ENCODE measurements at regions not wholly inside any gene's neighbourhood (a gene's known extent, or its start where the extent isn't known, plus 50 kb on each side); places are given as distances from the start of the nearest gene placed in this dataset.
A peak's percentile ranks its signal among the peaks of the same experiment; 100 is the strongest.

- no peak overlapping the region for H2BK120ac ChIP-seq (ENCODE audit: low read depth, low read length)
- no peak overlapping the region for H2AK5ac ChIP-seq (ENCODE audit: low read depth, low read length)
- no peak overlapping the region for H2BK15ac ChIP-seq (ENCODE audit: low read length)
- H3K4me3 ChIP-seq (ENCODE audit: low read length in 2 of 2), result no peak overlapping the region
- no peaks in the 10 kb centered on the region for H3K79me1 ChIP-seq (ENCODE audit: low read depth, low read length)
- no peak overlapping the region for H2BK12ac ChIP-seq (ENCODE audit: low read length)
- H3K36me3 ChIP-seq (replicated peaks in 1 of 2; ENCODE audit: control insufficient read depth in 2 of 2, insufficient read depth in 2 of 2, low read length in 2 of 2), result no peaks in the 10 kb centered on the region
- no peak for DNase-seq (ENCODE audit: low spot score)
- no peak overlapping the region for H3K4ac ChIP-seq (ENCODE audit: low read length)
- H3K27ac ChIP-seq (replicated peaks; ENCODE audit: low read length), result no peak overlapping the region
- H3K9ac ChIP-seq (ENCODE audit: low read depth, low read length, poor library complexity), result no peak overlapping the region
- H3K4me2 ChIP-seq (ENCODE audit: insufficient read depth, low read length, poor library complexity, severe bottlenecking), result no peak overlapping the region
- no peak overlapping the region for H4K91ac ChIP-seq (ENCODE audit: low read depth, low read length, poor library complexity)
- H4K8ac ChIP-seq (ENCODE audit: low read depth, low read length), result no peak overlapping the region
- no peaks in the 10 kb centered on the region for H3K27me3 ChIP-seq (ENCODE audit: control insufficient read depth in 3 of 3, insufficient read depth in 3 of 3, low read depth in 1 of 3, low read length in 3 of 3)
- no peak overlapping the region for H3K14ac ChIP-seq (ENCODE audit: low read length)
- no peaks in the 10 kb centered on the region for H3K9me3 ChIP-seq (replicated peaks in 1 of 2; ENCODE audit: control insufficient read depth in 2 of 2, insufficient read depth in 1 of 2, low read depth in 1 of 2, low read length in 2 of 2)
- H3K18ac ChIP-seq (ENCODE audit: low read length), result peak overlapping the region; percentile 15
- H2AFZ ChIP-seq (ENCODE audit: low read length), result no peak overlapping the region
- WGBS, 2 donors (ENCODE audit: extremely low coverage in 2 of 2, insufficient read length in 2 of 2, insufficient replicate concordance in 1 of 2), result no CpG with 5 or more reads among the region's 3 CpGs
- no peak overlapping the region for H2BK5ac ChIP-seq (ENCODE audit: low read length)
- H3K4me1 ChIP-seq (ENCODE audit: control insufficient read depth in 2 of 2, insufficient read depth in 1 of 2, low read depth in 1 of 2, low read length in 2 of 2), result peaks cover 2 to 14% of the 10 kb centered on the region in 2 donors
- no peak overlapping the region for H3K23ac ChIP-seq (ENCODE audit: low read depth, low read length, poor library complexity)
Measured at GRCh38 chr10:10958041-10958440, 59.6 kb upstream of the CELF2 start.

- no peak overlapping the region for H3K4me3 ChIP-seq (ENCODE audit: low read length in 2 of 2)
- no peak overlapping the region for H3K18ac ChIP-seq (ENCODE audit: low read length)
- peaks cover 2 to 14% of the 10 kb centered on the region in 2 donors for H3K4me1 ChIP-seq (ENCODE audit: control insufficient read depth in 2 of 2, insufficient read depth in 1 of 2, low read depth in 1 of 2, low read length in 2 of 2)
- no peak overlapping the region for H3K4ac ChIP-seq (ENCODE audit: low read length)
- no peak overlapping the region for H3K14ac ChIP-seq (ENCODE audit: low read length)
- no peak overlapping the region for H3K23ac ChIP-seq (ENCODE audit: low read depth, low read length, poor library complexity)
- no peak overlapping the region for H2BK15ac ChIP-seq (ENCODE audit: low read length)
- no peak overlapping the region for H3K27ac ChIP-seq (replicated peaks; ENCODE audit: low read length)
- H2AFZ ChIP-seq (ENCODE audit: low read length), result peak overlapping the region; percentile 32
- no peak overlapping the region for H2AK5ac ChIP-seq (ENCODE audit: low read depth, low read length)
- H3K9me3 ChIP-seq (replicated peaks in 1 of 2; ENCODE audit: control insufficient read depth in 2 of 2, insufficient read depth in 1 of 2, low read depth in 1 of 2, low read length in 2 of 2), result no peaks in the 10 kb centered on the region
- no peak overlapping the region for H3K4me2 ChIP-seq (ENCODE audit: insufficient read depth, low read length, poor library complexity, severe bottlenecking)
- H4K8ac ChIP-seq (ENCODE audit: low read depth, low read length), result no peak overlapping the region
- no peaks in the 10 kb centered on the region for H3K27me3 ChIP-seq (ENCODE audit: control insufficient read depth in 3 of 3, insufficient read depth in 3 of 3, low read depth in 1 of 3, low read length in 3 of 3)
- no peak overlapping the region for H3K9ac ChIP-seq (ENCODE audit: low read depth, low read length, poor library complexity)
- H2BK5ac ChIP-seq (ENCODE audit: low read length), result no peak overlapping the region
- no peak for DNase-seq (ENCODE audit: low spot score)
- no peak overlapping the region for H2BK12ac ChIP-seq (ENCODE audit: low read length)
- no peak overlapping the region for H4K91ac ChIP-seq (ENCODE audit: low read depth, low read length, poor library complexity)
- no peaks in the 10 kb centered on the region for H3K36me3 ChIP-seq (replicated peaks in 1 of 2; ENCODE audit: control insufficient read depth in 2 of 2, insufficient read depth in 2 of 2, low read length in 2 of 2)
- no CpG with 5 or more reads among the region's 3 CpGs for WGBS, 2 donors (ENCODE audit: extremely low coverage in 2 of 2, insufficient read length in 2 of 2, insufficient replicate concordance in 1 of 2)
- no peaks in the 10 kb centered on the region for H3K79me1 ChIP-seq (ENCODE audit: low read depth, low read length)
- no peak overlapping the region for H2BK120ac ChIP-seq (ENCODE audit: low read depth, low read length)
Measured at GRCh38 chr10:10959666-10960065, 58.0 kb upstream of the CELF2 start.

DNA sequence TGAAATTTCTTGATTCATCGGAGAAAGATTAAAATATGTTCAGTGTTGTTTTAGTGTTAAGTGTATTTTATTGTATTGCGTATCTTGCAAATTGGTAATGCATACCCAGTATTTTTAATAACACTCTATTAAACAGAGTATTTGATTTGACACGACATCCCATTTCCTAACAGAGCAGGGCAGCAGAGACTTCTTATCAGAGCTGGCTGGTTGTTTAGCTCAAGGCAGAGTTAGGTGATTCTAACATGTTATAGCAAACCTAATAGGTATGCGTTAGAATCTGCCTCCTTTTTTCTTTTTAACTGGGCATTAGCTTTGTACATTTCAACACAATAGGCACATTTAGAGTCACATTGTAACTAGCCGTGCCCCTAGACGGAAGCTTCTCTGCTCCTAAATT lies 57.1 kb upstream of the CELF2 start:
- Histone ChIP-seq H4K8ac (ENCODE audit: low read depth, low read length) (no peak overlapping the region), H3K27ac (replicated peaks; ENCODE audit: low read length) (no peak overlapping the region), H4K91ac (ENCODE audit: low read depth, low read length, poor library complexity) (no peak overlapping the region), H3K18ac (ENCODE audit: low read length) (no peak overlapping the region), H3K23ac (ENCODE audit: low read depth, low read length, poor library complexity) (no peak overlapping the region), H3K9ac (ENCODE audit: low read depth, low read length, poor library complexity) (no peak overlapping the region), H3K14ac (ENCODE audit: low read length) (no peak overlapping the region), H3K4me3 (ENCODE audit: low read length in 2 of 2) (no peak overlapping the region), H2BK12ac (ENCODE audit: low read length) (no peak overlapping the region), H3K9me3 (replicated peaks in 1 of 2; ENCODE audit: control insufficient read depth in 2 of 2, insufficient read depth in 1 of 2, low read depth in 1 of 2, low read length in 2 of 2) (no peaks in the 10 kb centered on the region), H2BK120ac (ENCODE audit: low read depth, low read length) (no peak overlapping the region), H3K4me1 (ENCODE audit: control insufficient read depth in 2 of 2, insufficient read depth in 1 of 2, low read depth in 1 of 2, low read length in 2 of 2) (peaks cover 2 to 14% of the 10 kb centered on the region in 2 donors), H3K4ac (ENCODE audit: low read length) (no peak overlapping the region), H2AK5ac (ENCODE audit: low read depth, low read length) (no peak overlapping the region), H2BK5ac (ENCODE audit: low read length) (no peak overlapping the region), H2BK15ac (ENCODE audit: low read length) (no peak overlapping the region), H2AFZ (ENCODE audit: low read length) (no peak overlapping the region), H3K36me3 (replicated peaks in 1 of 2; ENCODE audit: control insufficient read depth in 2 of 2, insufficient read depth in 2 of 2, low read length in 2 of 2) (no peaks in the 10 kb centered on the region), H3K4me2 (ENCODE audit: insufficient read depth, low read length, poor library complexity, severe bottlenecking) (no peak overlapping the region), H3K79me1 (ENCODE audit: low read depth, low read length) (no peaks in the 10 kb centered on the region), H3K27me3 (ENCODE audit: control insufficient read depth in 3 of 3, insufficient read depth in 3 of 3, low read depth in 1 of 3, low read length in 3 of 3) (no peaks in the 10 kb centered on the region)
- WGBS, 2 donors (ENCODE audit: extremely low coverage in 2 of 2, insufficient read length in 2 of 2, insufficient replicate concordance in 1 of 2), result no CpG with 5 or more reads among the region's 6 CpGs
- no peak for DNase-seq (ENCODE audit: low spot score)

DNA sequence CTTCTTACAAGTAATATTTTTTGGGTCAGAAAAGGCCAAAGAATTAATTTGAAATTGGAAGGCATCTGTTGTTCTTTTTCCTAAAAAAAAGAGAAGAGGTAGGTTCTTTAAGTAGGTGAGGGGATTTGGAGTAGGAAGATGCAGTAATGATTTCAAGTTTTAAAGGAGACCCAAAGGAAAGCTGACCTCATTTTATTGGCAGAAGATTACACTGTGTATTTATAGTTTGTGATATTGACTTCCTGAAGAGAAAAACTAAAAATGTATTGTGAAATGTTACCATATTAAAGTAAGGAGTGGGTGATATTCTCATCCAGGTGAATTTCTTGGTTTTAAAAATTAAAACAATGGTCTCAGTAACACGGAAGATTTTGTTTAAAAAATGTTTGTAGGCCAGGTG lies 56.6 kb upstream of the CELF2 start:
- H2AK5ac ChIP-seq (ENCODE audit: low read depth, low read length), result no peak overlapping the region
- WGBS, 2 donors (ENCODE audit: extremely low coverage in 2 of 2, insufficient read length in 2 of 2, insufficient replicate concordance in 1 of 2), result no CpG with 5 or more reads among the region's 1 CpG
- H3K9ac ChIP-seq (ENCODE audit: low read depth, low read length, poor library complexity), result no peak overlapping the region

More for the DNA sequence above, 56.6 kb upstream of the CELF2 start:
- Histone ChIP-seq H3K4me1 (ENCODE audit: control insufficient read depth in 2 of 2, insufficient read depth in 1 of 2, low read depth in 1 of 2, low read length in 2 of 2) (peaks cover 2 to 17% of the 10 kb centered on the region in 2 donors), H3K36me3 (replicated peaks in 1 of 2; ENCODE audit: control insufficient read depth in 2 of 2, insufficient read depth in 2 of 2, low read length in 2 of 2) (no peaks in the 10 kb centered on the region), H4K91ac (ENCODE audit: low read depth, low read length, poor library complexity) (no peak overlapping the region), H3K4ac (ENCODE audit: low read length) (no peak overlapping the region), H3K4me3 (ENCODE audit: low read length in 2 of 2) (no peak overlapping the region), H3K4me2 (ENCODE audit: insufficient read depth, low read length, poor library complexity, severe bottlenecking) (no peak overlapping the region), H2BK12ac (ENCODE audit: low read length) (no peak overlapping the region), H3K14ac (ENCODE audit: low read length) (no peak overlapping the region), H4K8ac (ENCODE audit: low read depth, low read length) (no peak overlapping the region), H3K18ac (ENCODE audit: low read length) (no peak overlapping the region), H2BK5ac (ENCODE audit: low read length) (no peak overlapping the region), H2AFZ (ENCODE audit: low read length) (no peak overlapping the region), H2BK15ac (ENCODE audit: low read length) (no peak overlapping the region), H3K9me3 (replicated peaks in 1 of 2; ENCODE audit: control insufficient read depth in 2 of 2, insufficient read depth in 1 of 2, low read depth in 1 of 2, low read length in 2 of 2) (no peaks in the 10 kb centered on the region), H3K23ac (ENCODE audit: low read depth, low read length, poor library complexity) (no peak overlapping the region), H3K27me3 (ENCODE audit: control insufficient read depth in 3 of 3, insufficient read depth in 3 of 3, low read depth in 1 of 3, low read length in 3 of 3) (no peaks in the 10 kb centered on the region), H3K79me1 (ENCODE audit: low read depth, low read length) (no peaks in the 10 kb centered on the region), H2BK120ac (ENCODE audit: low read depth, low read length) (no peak overlapping the region), H3K27ac (replicated peaks; ENCODE audit: low read length) (no peak overlapping the region)
- DNase-seq (ENCODE audit: low spot score), result no peak

Measured in neuronal stem cell (in vitro differentiated cells).